Epidermal melanocyte (primary cell): ENCODE measurements at regions not wholly inside any gene's neighbourhood (a gene's known extent, or its start where the extent isn't known, plus 50 kb on each side); places are given as distances from the start of the nearest gene placed in this dataset.

Experiments used
- DNase-seq: peaks from one replicate; pipeline ENCODE4 v3.0.0; 2011; ENCODE audit warnings: low spot score; ENCODE audit not compliant: insufficient read length

DNA sequence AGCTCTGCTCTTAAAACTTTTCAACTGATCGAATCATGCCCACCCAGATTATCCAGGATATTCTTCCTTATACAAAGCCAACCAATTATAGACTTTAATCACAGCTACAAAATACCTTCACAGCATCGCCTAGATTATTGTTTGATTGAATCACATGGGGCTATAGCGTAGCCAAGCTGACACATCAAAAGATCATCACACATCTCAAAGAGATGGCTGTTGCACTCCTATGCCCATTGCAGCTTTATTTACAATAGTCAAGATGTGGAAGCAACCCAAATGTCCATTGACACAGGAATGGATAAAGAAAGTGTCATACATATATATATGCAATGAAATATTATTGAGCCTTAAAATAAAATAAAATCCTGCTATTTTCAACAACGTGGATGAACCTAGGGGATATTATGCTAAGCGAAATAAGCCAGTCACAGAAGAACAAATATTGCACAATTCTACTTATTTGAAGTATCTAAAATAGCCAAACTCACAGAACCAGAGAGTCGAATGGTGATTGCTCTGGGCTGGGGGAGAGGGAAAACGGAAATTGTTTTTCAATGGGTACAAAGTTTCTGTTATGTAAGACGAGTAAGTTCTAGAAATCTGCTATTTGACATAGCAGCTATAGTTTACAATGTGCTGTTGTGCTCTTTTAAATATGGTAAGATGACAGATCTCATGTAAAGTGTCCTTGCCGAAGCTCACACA, 60.9 kb upstream of the ERCC4 start:
- no peak for DNase-seq

DNA sequence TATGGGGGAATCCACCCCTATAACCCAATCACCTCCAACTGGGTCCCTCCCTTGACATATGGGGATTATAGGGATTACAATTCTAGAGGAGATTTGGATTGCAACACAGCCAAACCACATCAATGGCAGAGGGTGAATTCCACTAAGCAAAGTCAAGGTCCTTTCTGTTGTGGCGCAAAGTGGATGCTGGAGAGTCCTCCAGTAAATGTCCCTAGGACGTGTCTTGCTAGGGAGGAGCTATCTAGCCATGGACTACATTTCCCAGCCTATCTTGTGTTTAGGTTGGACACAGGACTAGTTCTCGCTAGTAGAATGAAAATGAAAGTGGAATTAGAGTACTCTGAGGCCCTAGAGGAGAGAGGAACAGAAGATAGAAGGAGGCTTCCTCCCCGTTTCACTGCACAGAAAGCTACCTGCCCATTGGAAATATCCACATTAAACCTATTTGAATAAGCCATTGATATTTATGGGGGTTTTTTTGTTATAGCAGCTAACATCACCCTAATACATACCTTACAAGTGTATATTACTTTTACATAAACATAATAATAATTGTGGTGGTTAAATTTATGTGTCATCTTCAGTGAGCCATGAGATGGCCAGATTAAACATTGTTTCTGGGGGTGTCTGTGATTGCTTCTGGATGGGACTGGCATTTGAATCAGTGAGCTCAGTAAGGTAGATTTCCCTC, 56.7 kb upstream of the ERCC4 start:
- DNase-seq, result no peak

DNA sequence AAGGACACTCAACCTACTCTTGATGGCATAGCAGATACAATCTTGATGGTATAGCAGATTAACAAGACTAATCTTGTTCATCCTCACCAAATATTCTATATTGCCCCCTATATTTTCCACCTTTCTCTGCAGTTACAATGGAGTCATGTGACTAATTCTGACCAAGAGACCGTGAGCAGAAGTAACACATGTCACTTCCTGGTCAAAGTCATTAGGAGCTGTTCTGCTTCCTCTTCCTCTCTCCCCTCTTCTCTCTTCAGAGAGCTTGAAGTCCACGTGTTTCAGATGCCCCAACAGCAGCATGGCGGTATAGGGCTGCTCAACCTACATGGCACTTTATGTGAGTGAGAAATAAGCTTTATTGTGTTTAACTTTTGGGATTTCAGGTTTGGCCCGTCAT, 55.3 kb upstream of the ERCC4 start:
- no peak for DNase-seq

DNA sequence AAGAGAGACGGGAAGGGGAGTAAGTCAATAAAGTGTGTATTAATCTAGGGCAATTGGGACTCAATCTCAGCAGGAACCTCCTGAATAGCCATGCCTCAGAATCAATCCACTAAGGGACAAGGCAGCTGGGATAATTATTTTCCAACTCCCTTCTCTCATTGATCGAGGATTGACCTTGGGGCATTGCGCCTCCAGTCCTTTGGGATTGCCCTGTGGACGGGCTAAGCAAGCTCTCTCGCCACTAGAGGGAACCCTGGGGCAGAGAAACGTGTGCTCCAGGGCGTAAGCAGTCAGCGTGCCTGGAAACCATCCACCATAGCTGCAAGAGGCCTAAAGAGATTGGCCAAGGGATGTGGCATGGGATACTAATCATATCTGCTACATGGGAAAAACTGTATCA, 53.9 kb upstream of the ERCC4 start:
- DNase-seq, result peak; percentile 52
